H1 (cell line): ENCODE measurements at regions not wholly inside any gene's neighbourhood (a gene's known extent, or its start where the extent isn't known, plus 50 kb on each side); places are given as distances from the start of the nearest gene placed in this dataset.

Source experiments
- BACH1 ChIP-seq: IDR thresholded peaks from 2 replicates; pipeline ENCODE4 v1.6.1; 2012; ENCODE audit warnings: low read length, improper control_type of control experiment
- CREB1 ChIP-seq: IDR thresholded peaks from 2 replicates; pipeline ENCODE4 v1.6.1; 2012; ENCODE audit warnings: inconsistent platforms
- POLR2AphosphoS5 ChIP-seq: IDR thresholded peaks from 2 replicates; pipeline ENCODE4 v1.6.1; 2011; ENCODE audit warnings: low read depth, low read length
- TF ChIP-seq, protein P1 (sequence below), 3 experiments: IDR thresholded peaks; 1 replicate in 2 of 3; 2 replicates in 1 of 3; pipeline versions ENCODE4 v1.5.1 to v1.6.1; 2011; ENCODE audit warnings: low read length in 3 of 3, mild to moderate bottlenecking in 3 of 3, inconsistent platforms in 2 of 3, low read depth in 1 of 3, moderate library complexity in 1 of 3; ENCODE audit not compliant: insufficient read depth in 1 of 3; ENCODE audit errors: control extremely low read depth in 1 of 3

DNA sequence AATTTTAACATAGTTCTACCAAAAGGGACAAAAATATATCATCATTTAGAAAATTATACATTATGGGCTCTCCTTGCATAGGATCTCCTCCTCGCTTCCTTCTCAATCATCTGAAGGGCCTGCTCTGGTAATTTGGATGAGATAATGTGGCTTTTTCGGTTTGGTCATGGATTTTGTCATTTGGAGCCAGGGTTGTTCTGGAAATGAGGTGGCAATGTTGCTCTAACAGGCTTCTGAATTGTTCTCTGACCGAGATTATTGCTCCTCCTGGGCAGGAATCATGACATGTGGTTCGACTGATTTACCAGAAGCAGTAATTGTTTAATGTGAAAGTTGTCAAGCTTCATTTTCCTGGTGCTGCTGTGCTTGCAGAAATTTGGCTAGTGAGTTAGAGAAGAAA is 194.7 kb upstream of the ERBB4 start:
- TF ChIP-seq BACH1 = no peak
- TF ChIP-seq, protein P1, sequence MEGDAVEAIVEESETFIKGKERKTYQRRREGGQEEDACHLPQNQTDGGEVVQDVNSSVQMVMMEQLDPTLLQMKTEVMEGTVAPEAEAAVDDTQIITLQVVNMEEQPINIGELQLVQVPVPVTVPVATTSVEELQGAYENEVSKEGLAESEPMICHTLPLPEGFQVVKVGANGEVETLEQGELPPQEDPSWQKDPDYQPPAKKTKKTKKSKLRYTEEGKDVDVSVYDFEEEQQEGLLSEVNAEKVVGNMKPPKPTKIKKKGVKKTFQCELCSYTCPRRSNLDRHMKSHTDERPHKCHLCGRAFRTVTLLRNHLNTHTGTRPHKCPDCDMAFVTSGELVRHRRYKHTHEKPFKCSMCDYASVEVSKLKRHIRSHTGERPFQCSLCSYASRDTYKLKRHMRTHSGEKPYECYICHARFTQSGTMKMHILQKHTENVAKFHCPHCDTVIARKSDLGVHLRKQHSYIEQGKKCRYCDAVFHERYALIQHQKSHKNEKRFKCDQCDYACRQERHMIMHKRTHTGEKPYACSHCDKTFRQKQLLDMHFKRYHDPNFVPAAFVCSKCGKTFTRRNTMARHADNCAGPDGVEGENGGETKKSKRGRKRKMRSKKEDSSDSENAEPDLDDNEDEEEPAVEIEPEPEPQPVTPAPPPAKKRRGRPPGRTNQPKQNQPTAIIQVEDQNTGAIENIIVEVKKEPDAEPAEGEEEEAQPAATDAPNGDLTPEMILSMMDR (IDR thresholded peaks at IDR 0.05; ENCODE audit: control extremely low read depth in 1 of 3, insufficient read depth in 1 of 3, low read depth in 1 of 3, low read length in 3 of 3) = no peak
- TF ChIP-seq CREB1 = no peak
- no peak for TF ChIP-seq POLR2AphosphoS5
